Body of pancreas (tissue), 4 donors: ENCODE measurements at regions not wholly inside any gene's neighbourhood (a gene's known extent, or its start where the extent isn't known, plus 50 kb on each side); places are given as distances from the start of the nearest gene placed in this dataset.

Experiments
- CTCF ChIP-seq, 7 experiments: fragments of 450-650 bp in 4 of 7; fragments of 200-600 bp in 3 of 7; sonication (generic) in 3 of 7; IDR thresholded peaks; one replicate each; pipeline ENCODE4 v1.5.1; 2016 to 2019; ENCODE audit warnings: antibody characterized with exemption in 7 of 7
- POLR2A ChIP-seq, 3 donors: fragments of 450-650 bp; IDR thresholded peaks; one replicate each; pipeline ENCODE4 v1.6.1; 2016; ENCODE audit warnings: antibody characterized with exemption in 3 of 3, mild to moderate bottlenecking in 2 of 3

- no peak for TF ChIP-seq POLR2A (IDR thresholded peaks at IDR 0.05)
- TF ChIP-seq CTCF (IDR thresholded peaks at IDR 0.05), result no peak
Observed at GRCh38 chr4:157882901-157883300, 289.9 kb downstream of the GASK1B start.
